ENCODE measurements at regions not wholly inside any gene's neighbourhood (a gene's known extent, or its start where the extent isn't known, plus 50 kb on each side); places are given as distances from the start of the nearest gene placed in this dataset.

GRCh38 chr13:80669112-80669511 is 328.2 kb upstream of the SPRY2 start (continued):
- TF ChIP-seq, protein P1, sequence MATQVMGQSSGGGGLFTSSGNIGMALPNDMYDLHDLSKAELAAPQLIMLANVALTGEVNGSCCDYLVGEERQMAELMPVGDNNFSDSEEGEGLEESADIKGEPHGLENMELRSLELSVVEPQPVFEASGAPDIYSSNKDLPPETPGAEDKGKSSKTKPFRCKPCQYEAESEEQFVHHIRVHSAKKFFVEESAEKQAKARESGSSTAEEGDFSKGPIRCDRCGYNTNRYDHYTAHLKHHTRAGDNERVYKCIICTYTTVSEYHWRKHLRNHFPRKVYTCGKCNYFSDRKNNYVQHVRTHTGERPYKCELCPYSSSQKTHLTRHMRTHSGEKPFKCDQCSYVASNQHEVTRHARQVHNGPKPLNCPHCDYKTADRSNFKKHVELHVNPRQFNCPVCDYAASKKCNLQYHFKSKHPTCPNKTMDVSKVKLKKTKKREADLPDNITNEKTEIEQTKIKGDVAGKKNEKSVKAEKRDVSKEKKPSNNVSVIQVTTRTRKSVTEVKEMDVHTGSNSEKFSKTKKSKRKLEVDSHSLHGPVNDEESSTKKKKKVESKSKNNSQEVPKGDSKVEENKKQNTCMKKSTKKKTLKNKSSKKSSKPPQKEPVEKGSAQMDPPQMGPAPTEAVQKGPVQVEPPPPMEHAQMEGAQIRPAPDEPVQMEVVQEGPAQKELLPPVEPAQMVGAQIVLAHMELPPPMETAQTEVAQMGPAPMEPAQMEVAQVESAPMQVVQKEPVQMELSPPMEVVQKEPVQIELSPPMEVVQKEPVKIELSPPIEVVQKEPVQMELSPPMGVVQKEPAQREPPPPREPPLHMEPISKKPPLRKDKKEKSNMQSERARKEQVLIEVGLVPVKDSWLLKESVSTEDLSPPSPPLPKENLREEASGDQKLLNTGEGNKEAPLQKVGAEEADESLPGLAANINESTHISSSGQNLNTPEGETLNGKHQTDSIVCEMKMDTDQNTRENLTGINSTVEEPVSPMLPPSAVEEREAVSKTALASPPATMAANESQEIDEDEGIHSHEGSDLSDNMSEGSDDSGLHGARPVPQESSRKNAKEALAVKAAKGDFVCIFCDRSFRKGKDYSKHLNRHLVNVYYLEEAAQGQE (IDR thresholded peaks at IDR 0.05; ENCODE audit: low read depth, low read length), result no peak
- TF ChIP-seq SMARCA5 (IDR thresholded peaks at IDR 0.05) (no peak), SMC3 (IDR thresholded peaks at IDR 0.05; ENCODE audit: borderline replicate concordance, low read length) (no peak), KAT2A (conservative IDR thresholded peaks at IDR 0.05; ENCODE audit: control insufficient read depth, low read depth, low read length) (no peak), EGR1 (IDR thresholded peaks at IDR 0.05; ENCODE audit: borderline replicate concordance in 1 of 2, low read depth in 2 of 2, low read length in 2 of 2) (no peak), SMAD5 (IDR thresholded peaks at IDR 0.05; ENCODE audit: low read depth) (no peak)

DNA sequence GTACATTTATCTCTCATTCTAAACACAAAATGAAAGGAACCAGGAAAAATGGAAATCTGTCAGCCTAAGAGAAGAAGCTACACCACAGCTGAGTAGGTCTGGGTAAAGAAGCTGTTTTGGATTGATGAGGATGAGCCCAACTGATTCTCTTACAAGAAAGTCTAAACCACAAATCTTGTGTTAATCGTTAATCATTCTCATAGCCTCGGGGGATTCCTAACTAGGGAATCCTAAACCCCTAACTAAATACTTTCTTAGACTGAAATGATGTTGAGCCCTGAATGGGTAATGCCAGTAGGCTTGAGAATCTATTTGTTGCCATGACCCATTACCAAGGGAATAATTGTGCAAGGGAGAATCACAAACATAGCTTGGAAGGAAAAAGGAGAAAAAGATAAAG is 327.5 kb upstream of the SPRY2 start:
- no peak overlapping the region for H3K27ac ChIP-seq (ENCODE audit: control insufficient read depth, insufficient read depth)
- no peak overlapping the region for H3K9ac ChIP-seq (ENCODE audit: control insufficient read depth, insufficient read depth, low read length)
- DNase-seq (ENCODE audit: low read depth, low spot score) (no peak), ATAC-seq (peak; percentile 65), FAIRE-seq (no peak)
- SMC1A ChIA-PET (ENCODE audit: uncharacterized antibody, unreplicated experiment), result interaction anchor here (0.6 to 2.8 kb wide), 8 partner anchors 13 to 171 kb away, joined by 3 to 10 read pairs (median 3); no protein-coding TSS in a partner anchor
- TF ChIP-seq ZNF622 (IDR thresholded peaks at IDR 0.05) (no peak), IKZF1 (conservative IDR thresholded peaks at IDR 0.05) (0 out of 2 replicates have a peak, but pooled peaks have one; percentile 13)
- WGBS (ENCODE audit: insufficient coverage, insufficient replicate concordance, low lambda C conversion rate, missing lambda C conversion rate), result 5% methylated on average over 2 of the region's 2 CpGs
- BruUV-seq (replicated peaks), result no TSS peak
- H3K9me3 ChIP-seq (replicated peaks; ENCODE audit: control insufficient read depth, insufficient read depth, low read length), result no peaks in the 10 kb centered on the region
- H2AFZ ChIP-seq (ENCODE audit: control insufficient read depth, low read depth, low read length), result no peak overlapping the region
- H3K4me1 ChIP-seq (ENCODE audit: control insufficient read depth, insufficient read depth, low read length), result no peaks in the 10 kb centered on the region
- in situ Hi-C loops (cut with MboI) (no loop called here), intact Hi-C loops (cut with micrococcal nuclease; ENCODE audit: unreplicated experiment) (no loop called here)
- CTCF ChIA-PET, result interaction anchor here (1.3 kb wide), 1 partner anchor 67 kb away, joined by 3 read pairs; no protein-coding TSS in a partner anchor
- H4K20me1 ChIP-seq (ENCODE audit: control insufficient read depth, insufficient read depth), result no peaks in the 10 kb centered on the region
- no peaks in the 10 kb centered on the region for H3K79me2 ChIP-seq (ENCODE audit: control insufficient read depth, insufficient read depth, low read length)
- no peaks in the 10 kb centered on the region for H3K36me3 ChIP-seq (ENCODE audit: control insufficient read depth in 2 of 2, insufficient read depth in 2 of 2, low read length in 1 of 2)
- no peaks in the 10 kb centered on the region for H3K27me3 ChIP-seq (replicated peaks in 1 of 2; ENCODE audit: control insufficient read depth in 2 of 2, insufficient read depth in 2 of 2, low read length in 1 of 2)
- RAD21 ChIA-PET (ENCODE audit: unreplicated experiment), result interaction anchor here (0.9 kb wide), 1 partner anchor 76 kb away, joined by 4 read pairs; no protein-coding TSS in a partner anchor
- no peak overlapping the region for H3K4me3 ChIP-seq
- POLR2A ChIA-PET, result interaction anchor here (0.9 kb wide), 1 partner anchor 110 kb away, joined by 3 read pairs; no protein-coding TSS in a partner anchor
- no peak overlapping the region for H3K4me2 ChIP-seq (ENCODE audit: control insufficient read depth, insufficient read depth)

All from GM12878 (cell line).